Astrocyte (in vitro differentiated cells and primary cell): ENCODE measurements at regions not wholly inside any gene's neighbourhood (a gene's known extent, or its start where the extent isn't known, plus 50 kb on each side); places are given as distances from the start of the nearest gene placed in this dataset.

Source experiments
- DNase-seq: peaks from one replicate; pipeline ENCODE4 v3.0.0-alpha.2; 2010; ENCODE audit warnings: low read depth
- FAIRE-seq: peaks from 2 replicates; lab custom pipeline; 2011; peaks lifted over from hg19 to GRCh38; lab: Jason Lieb, UNC
- H2AFZ ChIP-seq: 2 replicates; pipeline ENCODE4 v1.6.0; 2012; ENCODE audit warnings: low read depth, low read length, inconsistent platforms
- H3K27ac ChIP-seq: 2 replicates; pipeline ENCODE4 v1.5.1; 2011; ENCODE audit warnings: low read depth, low read length, inconsistent platforms
- H3K27me3 ChIP-seq: 2 replicates; pipeline ENCODE4 v1.6.0; 2011; ENCODE audit warnings: low read length, inconsistent platforms; ENCODE audit not compliant: insufficient read depth
- H3K36me3 ChIP-seq: 2 replicates; pipeline ENCODE4 v1.5.1; 2011; ENCODE audit warnings: low read length, inconsistent platforms; ENCODE audit not compliant: insufficient read depth
- H3K4me1 ChIP-seq: 2 replicates; pipeline ENCODE4 v1.5.1; 2011; ENCODE audit warnings: low read length, inconsistent platforms; ENCODE audit not compliant: insufficient read depth
- H3K4me2 ChIP-seq: 2 replicates; pipeline ENCODE4 v1.6.0; 2012; ENCODE audit warnings: low read length, inconsistent platforms
- H3K4me3 ChIP-seq: 2 replicates; pipeline ENCODE4 v1.5.1; 2011; ENCODE audit warnings: low read depth, mild to moderate bottlenecking, low read length, inconsistent platforms; ENCODE audit not compliant: insufficient read depth
- H3K79me2 ChIP-seq: 2 replicates; pipeline ENCODE4 v1.6.0; 2012; ENCODE audit warnings: mild to moderate bottlenecking, low read length, inconsistent platforms; ENCODE audit not compliant: insufficient read depth
- H3K9ac ChIP-seq: 2 replicates; pipeline ENCODE4 v1.6.0; 2012; ENCODE audit warnings: mild to moderate bottlenecking, low read length, inconsistent platforms
- H3K9me3 ChIP-seq: 2 replicates; pipeline ENCODE4 v1.5.1; 2012; ENCODE audit warnings: low read depth, mild to moderate bottlenecking, low read length, inconsistent platforms; ENCODE audit not compliant: insufficient read depth
- H4K20me1 ChIP-seq: 2 replicates; pipeline ENCODE4 v1.6.0; 2012; ENCODE audit warnings: low read length, inconsistent platforms; ENCODE audit not compliant: insufficient read depth
- H3K27ac Mint-ChIP-seq: one replicate; pipeline ENCODE4 v1.8.0; 2021; ENCODE audit warnings: mild to moderate bottlenecking, mixed read lengths; ENCODE audit not compliant: unreplicated experiment
- H3K27me3 Mint-ChIP-seq: one replicate; pipeline ENCODE4 v1.8.0; 2021; ENCODE audit warnings: low read depth, mixed read lengths; ENCODE audit not compliant: unreplicated experiment
- H3K36me3 Mint-ChIP-seq: one replicate; pipeline ENCODE4 v1.8.0; 2021; ENCODE audit warnings: low read depth, mixed read lengths; ENCODE audit not compliant: unreplicated experiment
- H3K4me1 Mint-ChIP-seq: one replicate; pipeline ENCODE4 v1.8.0; 2021; ENCODE audit warnings: low read depth, mixed read lengths; ENCODE audit not compliant: unreplicated experiment
- H3K4me3 Mint-ChIP-seq: one replicate; pipeline ENCODE4 v1.8.0; 2021; ENCODE audit warnings: mild to moderate bottlenecking, moderate library complexity, mixed read lengths; ENCODE audit not compliant: unreplicated experiment
- H3K9me3 Mint-ChIP-seq: one replicate; pipeline ENCODE4 v1.8.0; 2021; ENCODE audit warnings: mild to moderate bottlenecking, mixed read lengths; ENCODE audit not compliant: unreplicated experiment
- EZH2 ChIP-seq: IDR thresholded peaks from 2 replicates; pipeline ENCODE4 v1.6.1; 2012; ENCODE audit warnings: mild to moderate bottlenecking, low read length, inconsistent platforms; ENCODE audit not compliant: insufficient read depth
- TF ChIP-seq, protein P1 (sequence below): IDR thresholded peaks from 2 replicates; pipeline ENCODE4 v1.5.1; 2011; ENCODE audit warnings: low read depth, mild to moderate bottlenecking, inconsistent platforms, low read length, moderate library complexity; ENCODE audit not compliant: insufficient read depth

DNA sequence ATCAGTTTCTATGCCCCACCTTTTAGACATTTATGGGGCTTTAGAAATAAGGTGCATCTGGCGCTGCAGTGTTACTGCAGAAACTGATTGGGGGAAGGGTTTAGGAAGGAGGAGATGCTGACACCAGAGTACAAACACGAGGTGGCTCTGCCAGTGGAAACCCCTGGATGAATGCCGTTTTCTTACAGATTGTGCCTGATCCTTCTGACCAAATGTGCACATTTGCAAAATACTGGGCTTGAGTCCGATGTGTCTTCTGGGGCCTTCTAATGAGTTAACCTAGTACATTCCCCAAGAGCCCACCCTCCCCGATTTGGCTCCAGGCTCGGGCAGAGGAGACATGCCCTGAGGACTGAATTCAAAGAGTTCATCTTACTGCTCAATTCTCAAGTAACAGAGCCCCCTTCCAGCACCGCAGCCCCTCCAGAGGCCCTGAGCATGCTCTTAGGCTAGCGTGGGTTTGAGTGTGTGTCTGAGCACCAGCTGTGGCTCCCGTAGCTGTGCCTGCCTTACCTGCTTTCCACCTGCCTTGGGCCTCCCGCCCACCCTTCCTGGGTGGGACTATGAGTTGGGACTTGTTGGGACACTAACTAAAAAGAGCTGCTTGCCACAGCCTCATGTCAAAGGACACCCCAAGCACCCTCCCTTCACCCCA is 116.7 kb upstream of the COPS8 start:
- no peak overlapping the region for H3K27ac ChIP-seq
- no peak overlapping the region for H3K4me2 ChIP-seq
- FAIRE-seq (no peak), DNase-seq (no peak)
- no peak for TF ChIP-seq EZH2
- TF ChIP-seq, protein P1, sequence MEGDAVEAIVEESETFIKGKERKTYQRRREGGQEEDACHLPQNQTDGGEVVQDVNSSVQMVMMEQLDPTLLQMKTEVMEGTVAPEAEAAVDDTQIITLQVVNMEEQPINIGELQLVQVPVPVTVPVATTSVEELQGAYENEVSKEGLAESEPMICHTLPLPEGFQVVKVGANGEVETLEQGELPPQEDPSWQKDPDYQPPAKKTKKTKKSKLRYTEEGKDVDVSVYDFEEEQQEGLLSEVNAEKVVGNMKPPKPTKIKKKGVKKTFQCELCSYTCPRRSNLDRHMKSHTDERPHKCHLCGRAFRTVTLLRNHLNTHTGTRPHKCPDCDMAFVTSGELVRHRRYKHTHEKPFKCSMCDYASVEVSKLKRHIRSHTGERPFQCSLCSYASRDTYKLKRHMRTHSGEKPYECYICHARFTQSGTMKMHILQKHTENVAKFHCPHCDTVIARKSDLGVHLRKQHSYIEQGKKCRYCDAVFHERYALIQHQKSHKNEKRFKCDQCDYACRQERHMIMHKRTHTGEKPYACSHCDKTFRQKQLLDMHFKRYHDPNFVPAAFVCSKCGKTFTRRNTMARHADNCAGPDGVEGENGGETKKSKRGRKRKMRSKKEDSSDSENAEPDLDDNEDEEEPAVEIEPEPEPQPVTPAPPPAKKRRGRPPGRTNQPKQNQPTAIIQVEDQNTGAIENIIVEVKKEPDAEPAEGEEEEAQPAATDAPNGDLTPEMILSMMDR: no peak
- H3K36me3 ChIP-seq: no peaks in the 10 kb centered on the region
- H2AFZ ChIP-seq: no peak overlapping the region
- no peaks in the 10 kb centered on the region for H4K20me1 ChIP-seq
- no peaks in the 10 kb centered on the region for H3K36me3 Mint-ChIP-seq
- peaks cover 20% of the 10 kb centered on the region for H3K4me1 Mint-ChIP-seq
- H3K4me1 ChIP-seq: peaks cover 13% of the 10 kb centered on the region
- H3K9me3 Mint-ChIP-seq: peaks cover 8% of the 10 kb centered on the region
- no peak overlapping the region for H3K4me3 Mint-ChIP-seq
- H3K27me3 ChIP-seq: no peaks in the 10 kb centered on the region
- H3K9me3 ChIP-seq: no peaks in the 10 kb centered on the region
- no peak overlapping the region for H3K9ac ChIP-seq
- H3K79me2 ChIP-seq: no peaks in the 10 kb centered on the region
- H3K4me3 ChIP-seq: no peak overlapping the region
- H3K27me3 Mint-ChIP-seq: peaks cover 6% of the 10 kb centered on the region
- H3K27ac Mint-ChIP-seq: no peak overlapping the region

DNA sequence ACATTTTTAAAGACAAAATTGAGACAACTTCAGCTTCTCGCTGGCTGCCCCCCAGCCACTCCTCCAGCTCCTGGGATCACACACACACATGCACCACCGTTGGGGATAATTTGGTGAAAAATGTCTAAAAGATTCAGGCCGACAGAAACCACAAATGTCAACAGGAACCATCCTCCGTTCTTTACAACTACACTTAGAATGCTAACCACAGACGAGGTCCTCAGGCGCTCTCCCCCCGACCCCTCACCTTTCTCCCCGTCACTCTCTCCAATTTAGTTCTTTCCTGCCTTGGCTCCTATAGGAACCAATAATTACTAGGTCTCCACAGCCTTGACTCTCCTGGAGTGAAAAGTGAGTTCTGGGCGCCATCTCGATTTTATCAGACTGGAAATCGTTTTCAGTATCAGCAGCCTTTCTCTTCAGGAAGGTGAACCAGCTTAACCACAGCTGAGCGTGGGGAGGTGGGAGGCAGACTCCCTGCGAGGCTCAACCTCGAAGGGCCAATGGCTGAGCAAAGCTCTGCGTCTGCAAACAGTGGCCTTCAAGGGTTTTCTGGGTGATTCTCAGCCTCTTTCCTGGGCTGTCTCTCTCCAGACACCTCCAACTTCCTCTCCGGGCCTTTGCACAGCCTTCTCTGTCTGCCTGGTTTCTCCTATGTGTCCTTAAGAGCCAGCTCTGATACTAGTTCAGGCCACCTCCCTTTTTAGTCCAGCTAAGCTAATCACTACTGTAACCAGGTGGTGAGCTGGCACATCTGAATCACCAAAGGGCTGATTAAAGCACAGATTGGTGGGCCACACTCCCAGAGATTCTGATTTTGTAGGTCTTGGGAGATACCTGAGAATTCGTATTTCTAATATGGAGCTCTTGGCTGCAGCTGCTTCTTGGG is 115.7 kb upstream of the COPS8 start:
- DNase-seq: no peak
- Mint-ChIP-seq H3K4me1 (peaks cover 20% of the 10 kb centered on the region), H3K9me3 (peaks cover 1% of the 10 kb centered on the region), H3K4me3 (no peak overlapping the region), H3K36me3 (no peaks in the 10 kb centered on the region), H3K27me3 (peaks cover 8% of the 10 kb centered on the region), H3K27ac (no peak overlapping the region)
- TF ChIP-seq, protein P1: no peak
- TF ChIP-seq EZH2: no peak
- FAIRE-seq: no peak
- no peak overlapping the region for H3K4me3 ChIP-seq
- H3K9ac ChIP-seq: no peak overlapping the region
- no peak overlapping the region for H3K4me2 ChIP-seq
- no peaks in the 10 kb centered on the region for H3K79me2 ChIP-seq
- peaks cover 13% of the 10 kb centered on the region for H3K4me1 ChIP-seq
- no peaks in the 10 kb centered on the region for H4K20me1 ChIP-seq
- no peaks in the 10 kb centered on the region for H3K27me3 ChIP-seq
- no peak overlapping the region for H3K27ac ChIP-seq
- no peaks in the 10 kb centered on the region for H3K9me3 ChIP-seq
- H2AFZ ChIP-seq: no peak overlapping the region
- H3K36me3 ChIP-seq: no peaks in the 10 kb centered on the region

DNA sequence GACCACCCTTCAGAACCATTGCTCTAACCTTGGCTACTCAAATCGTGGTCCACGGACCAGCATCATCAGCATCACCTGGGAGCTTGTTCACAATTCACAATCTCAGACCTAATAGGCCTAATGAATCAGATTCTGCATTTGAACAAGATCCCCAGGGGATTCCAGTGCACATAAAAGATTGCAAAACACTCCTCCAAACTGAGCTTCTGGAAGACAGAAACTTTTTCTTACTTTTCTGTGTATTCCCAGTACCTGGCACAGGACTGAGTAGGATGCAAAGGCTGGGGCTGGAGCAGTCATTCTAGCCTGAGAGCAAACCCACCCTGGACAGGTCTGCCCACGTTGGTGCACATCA is 115.1 kb upstream of the COPS8 start:
- Histone ChIP-seq H3K79me2 (no peaks in the 10 kb centered on the region), H3K36me3 (no peaks in the 10 kb centered on the region), H3K4me1 (peaks cover 13% of the 10 kb centered on the region), H3K4me3 (no peak overlapping the region), H3K9ac (no peak overlapping the region), H3K27me3 (no peaks in the 10 kb centered on the region), H3K4me2 (no peak overlapping the region), H4K20me1 (no peaks in the 10 kb centered on the region), H3K27ac (no peak overlapping the region), H3K9me3 (no peaks in the 10 kb centered on the region), H2AFZ (no peak overlapping the region)
- Mint-ChIP-seq H3K4me3 (no peak overlapping the region), H3K27me3 (peaks cover 12% of the 10 kb centered on the region), H3K36me3 (no peaks in the 10 kb centered on the region), H3K4me1 (peaks cover 20% of the 10 kb centered on the region), H3K27ac (no peak overlapping the region), H3K9me3 (no peaks in the 10 kb centered on the region)
- TF ChIP-seq, protein P1: no peak
- no peak for TF ChIP-seq EZH2
- DNase-seq (no peak), FAIRE-seq (no peak)
